ENCODE measurements at regions not wholly inside any gene's neighbourhood (a gene's known extent, or its start where the extent isn't known, plus 50 kb on each side); places are given as distances from the start of the nearest gene placed in this dataset.
"Not testable (repeated sequence)": the region's sequence is repeated elsewhere in the genome, so short reads cannot be mapped to it uniquely, and the experiment has no call there.

- TF ChIP-seq POLR2A (IDR thresholded peaks at IDR 0.05) = not testable (repeated sequence)
- TF ChIP-seq, protein P1, sequence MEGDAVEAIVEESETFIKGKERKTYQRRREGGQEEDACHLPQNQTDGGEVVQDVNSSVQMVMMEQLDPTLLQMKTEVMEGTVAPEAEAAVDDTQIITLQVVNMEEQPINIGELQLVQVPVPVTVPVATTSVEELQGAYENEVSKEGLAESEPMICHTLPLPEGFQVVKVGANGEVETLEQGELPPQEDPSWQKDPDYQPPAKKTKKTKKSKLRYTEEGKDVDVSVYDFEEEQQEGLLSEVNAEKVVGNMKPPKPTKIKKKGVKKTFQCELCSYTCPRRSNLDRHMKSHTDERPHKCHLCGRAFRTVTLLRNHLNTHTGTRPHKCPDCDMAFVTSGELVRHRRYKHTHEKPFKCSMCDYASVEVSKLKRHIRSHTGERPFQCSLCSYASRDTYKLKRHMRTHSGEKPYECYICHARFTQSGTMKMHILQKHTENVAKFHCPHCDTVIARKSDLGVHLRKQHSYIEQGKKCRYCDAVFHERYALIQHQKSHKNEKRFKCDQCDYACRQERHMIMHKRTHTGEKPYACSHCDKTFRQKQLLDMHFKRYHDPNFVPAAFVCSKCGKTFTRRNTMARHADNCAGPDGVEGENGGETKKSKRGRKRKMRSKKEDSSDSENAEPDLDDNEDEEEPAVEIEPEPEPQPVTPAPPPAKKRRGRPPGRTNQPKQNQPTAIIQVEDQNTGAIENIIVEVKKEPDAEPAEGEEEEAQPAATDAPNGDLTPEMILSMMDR (IDR thresholded peaks at IDR 0.05) = not testable (repeated sequence)
Observed at GRCh38 chr14:84944901-84945300, 585.0 kb upstream of the FLRT2 start.
